ENCODE measurements at regions not wholly inside any gene's neighbourhood (a gene's known extent, or its start where the extent isn't known, plus 50 kb on each side); places are given as distances from the start of the nearest gene placed in this dataset.
"Not testable (repeated sequence)": the region's sequence is repeated elsewhere in the genome, so short reads cannot be mapped to it uniquely, and the experiment has no call there.

DNA sequence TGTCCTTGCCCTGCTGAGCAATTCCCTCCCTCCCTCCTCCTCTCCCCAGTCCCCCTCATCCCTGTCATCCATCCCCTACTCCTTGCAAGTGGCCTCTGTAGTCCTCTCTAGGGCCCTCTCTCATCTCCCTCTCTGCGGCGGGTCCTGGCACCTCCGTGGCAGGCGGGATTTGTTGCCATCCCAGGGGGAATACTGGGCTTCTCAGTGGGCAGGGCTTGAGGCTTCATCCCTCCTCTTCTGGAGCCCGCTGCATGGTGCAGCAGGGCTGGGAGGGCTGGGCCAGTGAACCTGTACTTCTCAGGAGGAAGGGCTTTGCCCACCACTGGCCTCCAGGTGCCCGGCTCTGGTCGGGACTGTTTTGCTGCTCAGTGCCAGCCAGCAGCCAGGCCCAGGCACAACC, 216.2 kb downstream of the TFCP2L1 start:
- Histone ChIP-seq H3K27ac (no peak overlapping the region), H2AFZ (no peak overlapping the region), H3K4me2 (ENCODE audit: low read length) (no peak overlapping the region), H3K4me1 (no peaks in the 10 kb centered on the region), H3K4me3 (ENCODE audit: low read depth, low read length) (no peak overlapping the region), H3K9me3 (ENCODE audit: control insufficient read depth, low read length) (no peaks in the 10 kb centered on the region), H3K79me2 (no peaks in the 10 kb centered on the region), H3K9ac (no peak overlapping the region), H3K36me3 (ENCODE audit: control insufficient read depth, insufficient read depth, low read length) (no peaks in the 10 kb centered on the region), H3K27me3 (ENCODE audit: control insufficient read depth, insufficient read depth, low read length) (no peaks in the 10 kb centered on the region)
- TF ChIP-seq, protein P1, sequence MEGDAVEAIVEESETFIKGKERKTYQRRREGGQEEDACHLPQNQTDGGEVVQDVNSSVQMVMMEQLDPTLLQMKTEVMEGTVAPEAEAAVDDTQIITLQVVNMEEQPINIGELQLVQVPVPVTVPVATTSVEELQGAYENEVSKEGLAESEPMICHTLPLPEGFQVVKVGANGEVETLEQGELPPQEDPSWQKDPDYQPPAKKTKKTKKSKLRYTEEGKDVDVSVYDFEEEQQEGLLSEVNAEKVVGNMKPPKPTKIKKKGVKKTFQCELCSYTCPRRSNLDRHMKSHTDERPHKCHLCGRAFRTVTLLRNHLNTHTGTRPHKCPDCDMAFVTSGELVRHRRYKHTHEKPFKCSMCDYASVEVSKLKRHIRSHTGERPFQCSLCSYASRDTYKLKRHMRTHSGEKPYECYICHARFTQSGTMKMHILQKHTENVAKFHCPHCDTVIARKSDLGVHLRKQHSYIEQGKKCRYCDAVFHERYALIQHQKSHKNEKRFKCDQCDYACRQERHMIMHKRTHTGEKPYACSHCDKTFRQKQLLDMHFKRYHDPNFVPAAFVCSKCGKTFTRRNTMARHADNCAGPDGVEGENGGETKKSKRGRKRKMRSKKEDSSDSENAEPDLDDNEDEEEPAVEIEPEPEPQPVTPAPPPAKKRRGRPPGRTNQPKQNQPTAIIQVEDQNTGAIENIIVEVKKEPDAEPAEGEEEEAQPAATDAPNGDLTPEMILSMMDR (IDR thresholded peaks at IDR 0.05): no peak

DNA sequence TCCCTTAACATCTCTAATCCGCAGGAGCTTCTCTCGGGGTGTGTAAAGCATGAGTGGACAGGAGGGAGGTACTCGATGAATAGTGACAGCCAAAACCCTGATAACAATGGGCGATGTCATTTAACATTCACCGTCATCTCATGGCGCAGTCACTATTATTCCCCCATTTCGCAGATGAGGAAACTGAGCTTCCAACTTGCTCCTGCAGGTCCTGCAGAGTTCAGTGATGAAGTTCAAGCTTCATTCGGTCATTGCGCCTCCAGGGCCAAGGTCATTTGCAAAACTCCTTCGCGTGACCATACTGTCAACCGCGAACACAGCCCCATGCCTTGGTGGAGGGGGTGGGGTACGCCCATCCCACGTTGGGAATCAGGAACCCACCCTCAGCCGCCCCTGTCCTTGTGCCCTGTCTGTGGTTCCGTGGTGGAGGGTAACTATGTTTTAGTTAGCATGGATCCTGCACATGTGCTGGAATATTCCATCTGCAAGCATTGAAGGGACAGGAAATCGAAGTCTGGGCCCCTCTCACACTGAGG, 215.5 kb downstream of the TFCP2L1 start:
- Histone ChIP-seq H3K4me1 (no peaks in the 10 kb centered on the region), H3K36me3 (ENCODE audit: control insufficient read depth, insufficient read depth, low read length) (no peaks in the 10 kb centered on the region), H3K79me2 (no peaks in the 10 kb centered on the region), H3K27me3 (ENCODE audit: control insufficient read depth, insufficient read depth, low read length) (no peaks in the 10 kb centered on the region), H3K4me2 (ENCODE audit: low read length) (no peak overlapping the region), H2AFZ (no peak overlapping the region), H3K9me3 (ENCODE audit: control insufficient read depth, low read length) (no peaks in the 10 kb centered on the region), H3K27ac (no peak overlapping the region), H3K4me3 (ENCODE audit: low read depth, low read length) (no peak overlapping the region), H3K9ac (no peak overlapping the region)
- TF ChIP-seq, protein P1 (IDR thresholded peaks at IDR 0.05): no peak

DNA sequence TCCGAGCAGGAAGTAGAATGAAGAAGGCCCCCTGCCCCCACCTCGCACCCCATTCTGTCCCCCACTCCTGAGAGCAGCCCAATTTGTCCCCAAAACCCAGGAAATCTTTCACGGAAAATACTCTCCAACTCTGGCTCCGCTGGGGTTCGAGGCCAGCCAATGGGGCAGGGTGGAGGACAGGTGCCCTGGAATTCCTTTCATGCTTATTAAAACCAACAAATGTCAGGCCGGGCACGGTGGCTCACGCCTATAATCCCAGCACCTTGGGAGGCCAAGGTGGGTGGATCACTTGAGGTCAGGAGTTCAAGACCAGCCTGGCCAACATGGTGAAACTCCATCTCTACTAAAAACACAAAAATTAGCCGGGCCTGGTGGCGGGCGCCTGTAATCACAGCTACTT, 214.9 kb downstream of the TFCP2L1 start:
- not testable (repeated sequence) for H3K27ac ChIP-seq; H3K36me3 ChIP-seq (ENCODE audit: control insufficient read depth, insufficient read depth, low read length); H3K9me3 ChIP-seq (ENCODE audit: control insufficient read depth, low read length); H3K27me3 ChIP-seq (ENCODE audit: control insufficient read depth, insufficient read depth, low read length); H3K4me3 ChIP-seq (ENCODE audit: low read depth, low read length); H3K79me2 ChIP-seq; H2AFZ ChIP-seq; H3K9ac ChIP-seq; H3K4me1 ChIP-seq; H3K4me2 ChIP-seq (ENCODE audit: low read length)

DNA sequence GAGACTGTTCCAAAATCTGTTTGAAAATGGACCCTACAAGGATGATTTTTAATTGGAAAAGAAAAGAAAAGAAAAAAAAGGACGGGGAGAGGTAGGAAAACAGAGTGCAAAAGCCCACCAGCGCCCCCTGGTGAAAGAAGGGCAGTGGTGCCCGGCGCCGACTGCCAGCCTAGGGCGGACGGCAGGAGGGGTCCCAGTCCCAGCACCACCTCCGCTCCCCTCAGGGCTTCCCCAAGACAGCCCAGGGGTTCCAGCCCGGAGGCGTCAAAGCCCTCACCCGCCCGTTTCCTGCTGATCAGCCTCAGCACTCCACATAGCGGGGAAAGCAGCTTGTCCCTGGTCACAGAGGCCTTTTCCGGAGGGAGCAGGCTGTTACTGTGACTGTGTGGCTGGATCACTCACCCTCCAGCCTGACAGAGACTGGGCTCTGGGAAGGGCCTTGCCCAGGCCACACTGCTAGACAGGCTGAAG, 213.9 kb downstream of the TFCP2L1 start:
- no peaks in the 10 kb centered on the region for H3K27me3 ChIP-seq (ENCODE audit: control insufficient read depth, insufficient read depth, low read length)
- no peak overlapping the region for H3K9ac ChIP-seq

DNA sequence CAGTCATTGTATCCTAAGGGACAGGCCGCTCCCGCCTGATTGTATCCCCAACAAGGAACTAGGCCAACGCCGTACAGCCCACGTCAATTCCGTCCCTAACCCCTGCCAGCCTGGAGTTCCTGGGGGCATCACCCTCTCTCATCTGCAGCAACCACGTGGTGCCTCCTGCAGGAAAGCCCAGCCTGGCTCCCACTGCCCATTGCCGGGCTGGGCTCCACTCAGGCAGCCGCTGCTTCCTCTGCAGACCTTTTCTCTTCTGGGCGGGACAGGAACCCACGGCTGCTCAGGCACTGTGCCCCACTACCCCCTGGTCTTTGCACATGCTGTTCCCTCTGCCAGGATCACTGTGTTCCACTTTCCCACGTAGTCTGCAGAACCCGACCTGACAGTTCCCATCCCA, 212.2 kb downstream of the TFCP2L1 start:
- H3K4me1 ChIP-seq: no peaks in the 10 kb centered on the region
- no peak overlapping the region for H2AFZ ChIP-seq
- no peak overlapping the region for H3K4me2 ChIP-seq (ENCODE audit: low read length)
- no peaks in the 10 kb centered on the region for H3K79me2 ChIP-seq
- no peaks in the 10 kb centered on the region for H3K9me3 ChIP-seq (ENCODE audit: control insufficient read depth, low read length)
- TF ChIP-seq, protein P1 (IDR thresholded peaks at IDR 0.05): no peak
- no peak overlapping the region for H3K4me3 ChIP-seq (ENCODE audit: low read depth, low read length)
- H3K27ac ChIP-seq: no peak overlapping the region
- no peaks in the 10 kb centered on the region for H3K27me3 ChIP-seq (ENCODE audit: control insufficient read depth, insufficient read depth, low read length)
- no peaks in the 10 kb centered on the region for H3K36me3 ChIP-seq (ENCODE audit: control insufficient read depth, insufficient read depth, low read length)
- no peak overlapping the region for H3K9ac ChIP-seq

More for the DNA sequence above, 213.9 kb downstream of the TFCP2L1 start:
- Histone ChIP-seq H3K4me1 (no peaks in the 10 kb centered on the region), H3K36me3 (ENCODE audit: control insufficient read depth, insufficient read depth, low read length) (no peaks in the 10 kb centered on the region), H3K27ac (no peak overlapping the region), H3K4me3 (ENCODE audit: low read depth, low read length) (no peak overlapping the region), H2AFZ (no peak overlapping the region), H3K79me2 (no peaks in the 10 kb centered on the region), H3K9me3 (ENCODE audit: control insufficient read depth, low read length) (no peaks in the 10 kb centered on the region), H3K4me2 (ENCODE audit: low read length) (no peak overlapping the region)
- TF ChIP-seq, protein P1 (IDR thresholded peaks at IDR 0.05): peak; percentile 89

Measured in parathyroid adenoma (tissue), 2 donors.